ENCODE measurements at regions not wholly inside any gene's neighbourhood (a gene's known extent, or its start where the extent isn't known, plus 50 kb on each side); places are given as distances from the start of the nearest gene placed in this dataset.

- Mint-ChIP-seq H3K36me3 (ENCODE audit: low read depth) (no peaks in the 10 kb centered on the region), H3K27me3 (ENCODE audit: low read depth) (no peaks in the 10 kb centered on the region), H3K27ac (no peak overlapping the region), H3K4me3 (no peak overlapping the region), H3K4me1 (ENCODE audit: low read depth) (no peaks in the 10 kb centered on the region), H3K9me3 (no peaks in the 10 kb centered on the region)
These were observed 186.6 kb downstream of the RAD51AP2 start for GRCh38 chr2:17331636-17332035.

GRCh38 chr2:17328161-17328560 is 190.1 kb downstream of the RAD51AP2 start:
- H3K27me3 Mint-ChIP-seq (ENCODE audit: low read depth): no peaks in the 10 kb centered on the region
- H3K27ac Mint-ChIP-seq: no peak overlapping the region
- H3K4me1 Mint-ChIP-seq (ENCODE audit: low read depth): no peaks in the 10 kb centered on the region
- no peak overlapping the region for H3K4me3 Mint-ChIP-seq
- no peaks in the 10 kb centered on the region for H3K36me3 Mint-ChIP-seq (ENCODE audit: low read depth)
- H3K9me3 Mint-ChIP-seq: no peaks in the 10 kb centered on the region

- Mint-ChIP-seq H3K4me3 (no peak overlapping the region), H3K27me3 (ENCODE audit: low read depth) (no peaks in the 10 kb centered on the region), H3K27ac (no peak overlapping the region), H3K9me3 (no peaks in the 10 kb centered on the region), H3K36me3 (ENCODE audit: low read depth) (no peaks in the 10 kb centered on the region), H3K4me1 (ENCODE audit: low read depth) (no peaks in the 10 kb centered on the region)
These were observed 190.6 kb downstream of the RAD51AP2 start for GRCh38 chr2:17327649-17328048.

GRCh38 chr2:17326717-17327116 is 191.5 kb downstream of the RAD51AP2 start:
- H3K36me3 Mint-ChIP-seq (ENCODE audit: low read depth): no peaks in the 10 kb centered on the region
- H3K4me1 Mint-ChIP-seq (ENCODE audit: low read depth): no peaks in the 10 kb centered on the region
- no peak overlapping the region for H3K4me3 Mint-ChIP-seq
- no peak overlapping the region for H3K27ac Mint-ChIP-seq
- no peaks in the 10 kb centered on the region for H3K9me3 Mint-ChIP-seq
- H3K27me3 Mint-ChIP-seq (ENCODE audit: low read depth): no peaks in the 10 kb centered on the region

GRCh38 chr2:17323697-17324096 is 194.5 kb downstream of the RAD51AP2 start:
- Mint-ChIP-seq H3K4me3 (no peak overlapping the region), H3K36me3 (ENCODE audit: low read depth) (no peaks in the 10 kb centered on the region), H3K9me3 (no peaks in the 10 kb centered on the region)

GRCh38 chr2:17322461-17322860 is 195.8 kb downstream of the RAD51AP2 start:
- Mint-ChIP-seq H3K27me3 (ENCODE audit: low read depth) (no peaks in the 10 kb centered on the region), H3K4me3 (no peak overlapping the region), H3K36me3 (ENCODE audit: low read depth) (no peaks in the 10 kb centered on the region), H3K27ac (no peak overlapping the region), H3K9me3 (no peaks in the 10 kb centered on the region), H3K4me1 (ENCODE audit: low read depth) (no peaks in the 10 kb centered on the region)

More at GRCh38 chr2:17323697-17324096, 194.5 kb downstream of the RAD51AP2 start:
- Mint-ChIP-seq H3K27me3 (ENCODE audit: low read depth) (no peaks in the 10 kb centered on the region), H3K4me1 (ENCODE audit: low read depth) (no peaks in the 10 kb centered on the region), H3K27ac (no peak overlapping the region)

- Mint-ChIP-seq H3K27me3 (ENCODE audit: low read depth) (no peaks in the 10 kb centered on the region), H3K36me3 (ENCODE audit: low read depth) (no peaks in the 10 kb centered on the region), H3K4me1 (ENCODE audit: low read depth) (no peaks in the 10 kb centered on the region), H3K4me3 (no peak overlapping the region), H3K9me3 (no peaks in the 10 kb centered on the region), H3K27ac (no peak overlapping the region)
These were observed 199.2 kb downstream of the RAD51AP2 start for GRCh38 chr2:17319090-17319489.

GRCh38 chr2:17318013-17318412 is 200.2 kb downstream of the RAD51AP2 start:
- Mint-ChIP-seq H3K4me3 (no peak overlapping the region), H3K9me3 (no peaks in the 10 kb centered on the region), H3K4me1 (ENCODE audit: low read depth) (no peaks in the 10 kb centered on the region), H3K27ac (no peak overlapping the region), H3K27me3 (ENCODE audit: low read depth) (no peaks in the 10 kb centered on the region), H3K36me3 (ENCODE audit: low read depth) (no peaks in the 10 kb centered on the region)

GRCh38 chr2:17317439-17317976 is 200.7 kb downstream of the RAD51AP2 start:
- Mint-ChIP-seq H3K36me3 (ENCODE audit: low read depth) (no peaks in the 10 kb centered on the region), H3K27me3 (ENCODE audit: low read depth) (no peaks in the 10 kb centered on the region), H3K9me3 (no peaks in the 10 kb centered on the region), H3K4me3 (no peak overlapping the region), H3K4me1 (ENCODE audit: low read depth) (no peaks in the 10 kb centered on the region), H3K27ac (no peak overlapping the region)

- H3K4me3 Mint-ChIP-seq: no peak overlapping the region
- H3K4me1 Mint-ChIP-seq (ENCODE audit: low read depth): no peaks in the 10 kb centered on the region
- no peak overlapping the region for H3K27ac Mint-ChIP-seq
- H3K27me3 Mint-ChIP-seq (ENCODE audit: low read depth): peaks cover 3% of the 10 kb centered on the region
- H3K36me3 Mint-ChIP-seq (ENCODE audit: low read depth): no peaks in the 10 kb centered on the region
- no peaks in the 10 kb centered on the region for H3K9me3 Mint-ChIP-seq
These were observed 205.0 kb downstream of the RAD51AP2 start for GRCh38 chr2:17313261-17313660.

GRCh38 chr2:17311771-17312511 is 206.3 kb downstream of the RAD51AP2 start:
- Mint-ChIP-seq H3K36me3 (ENCODE audit: low read depth) (no peaks in the 10 kb centered on the region), H3K27me3 (ENCODE audit: low read depth) (peaks cover 3% of the 10 kb centered on the region), H3K27ac (no peak overlapping the region), H3K4me3 (no peak overlapping the region), H3K9me3 (no peaks in the 10 kb centered on the region), H3K4me1 (ENCODE audit: low read depth) (no peaks in the 10 kb centered on the region)

GRCh38 chr2:17311106-17311619 is 207.1 kb downstream of the RAD51AP2 start:
- no peaks in the 10 kb centered on the region for H3K4me1 Mint-ChIP-seq (ENCODE audit: low read depth)
- H3K4me3 Mint-ChIP-seq: no peak overlapping the region
- H3K9me3 Mint-ChIP-seq: no peaks in the 10 kb centered on the region
- H3K36me3 Mint-ChIP-seq (ENCODE audit: low read depth): no peaks in the 10 kb centered on the region
- no peak overlapping the region for H3K27ac Mint-ChIP-seq
- H3K27me3 Mint-ChIP-seq (ENCODE audit: low read depth): peaks cover 3% of the 10 kb centered on the region

GRCh38 chr2:17309741-17310339 is 208.4 kb downstream of the RAD51AP2 start:
- H3K9me3 Mint-ChIP-seq: no peaks in the 10 kb centered on the region
- no peak overlapping the region for H3K27ac Mint-ChIP-seq
- H3K4me3 Mint-ChIP-seq: no peak overlapping the region
- peaks cover 3% of the 10 kb centered on the region for H3K27me3 Mint-ChIP-seq (ENCODE audit: low read depth)
- no peaks in the 10 kb centered on the region for H3K4me1 Mint-ChIP-seq (ENCODE audit: low read depth)
- no peaks in the 10 kb centered on the region for H3K36me3 Mint-ChIP-seq (ENCODE audit: low read depth)

- Mint-ChIP-seq H3K4me3 (no peak overlapping the region), H3K27me3 (ENCODE audit: low read depth) (peaks cover 3% of the 10 kb centered on the region), H3K36me3 (ENCODE audit: low read depth) (no peaks in the 10 kb centered on the region), H3K4me1 (ENCODE audit: low read depth) (no peaks in the 10 kb centered on the region), H3K27ac (no peak overlapping the region), H3K9me3 (no peaks in the 10 kb centered on the region)
These were observed 209.1 kb downstream of the RAD51AP2 start for GRCh38 chr2:17309181-17309580.

- Mint-ChIP-seq H3K36me3 (ENCODE audit: low read depth) (no peaks in the 10 kb centered on the region), H3K27ac (no peak overlapping the region), H3K4me3 (no peak overlapping the region), H3K4me1 (ENCODE audit: low read depth) (no peaks in the 10 kb centered on the region), H3K27me3 (ENCODE audit: low read depth) (peaks cover 3% of the 10 kb centered on the region), H3K9me3 (no peaks in the 10 kb centered on the region)
These were observed 211.5 kb downstream of the RAD51AP2 start for GRCh38 chr2:17306706-17307105.
